GM18499 (cell line): ENCODE measurements at regions not wholly inside any gene's neighbourhood (a gene's known extent, or its start where the extent isn't known, plus 50 kb on each side); places are given as distances from the start of the nearest gene placed in this dataset.
"Not testable (repeated sequence)": the region's sequence is repeated elsewhere in the genome, so short reads cannot be mapped to it uniquely, and the experiment has no call there.

ENCODE experiments used
- ATAC-seq: cut with Tn5 transposase; IDR thresholded peaks from one replicate; pipeline ENCODE4 v1.9.1; 2021; ENCODE audit warnings: moderate number of reproducible peaks; ENCODE audit not compliant: insufficient read depth, unreplicated experiment

DNA sequence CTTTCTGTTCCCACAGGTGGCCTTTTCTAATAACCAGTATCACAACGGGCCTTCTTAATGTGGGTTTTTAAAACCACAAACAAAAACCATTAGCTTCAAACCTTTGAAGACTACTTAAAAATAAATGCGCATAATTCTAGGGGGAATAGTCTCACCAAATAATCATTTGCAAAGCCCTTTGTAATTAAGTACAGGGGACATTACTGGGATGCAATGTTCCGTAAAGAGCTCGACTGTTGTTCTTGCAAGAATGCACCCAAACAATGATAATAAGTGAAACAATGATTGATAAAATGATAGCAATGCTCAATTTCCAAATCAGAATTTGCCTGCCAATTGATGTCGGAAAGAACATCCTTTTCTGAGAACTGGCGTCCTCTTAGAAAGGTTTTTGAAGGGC, 589.1 kb upstream of the ADARB2 start:
- no peak for ATAC-seq

DNA sequence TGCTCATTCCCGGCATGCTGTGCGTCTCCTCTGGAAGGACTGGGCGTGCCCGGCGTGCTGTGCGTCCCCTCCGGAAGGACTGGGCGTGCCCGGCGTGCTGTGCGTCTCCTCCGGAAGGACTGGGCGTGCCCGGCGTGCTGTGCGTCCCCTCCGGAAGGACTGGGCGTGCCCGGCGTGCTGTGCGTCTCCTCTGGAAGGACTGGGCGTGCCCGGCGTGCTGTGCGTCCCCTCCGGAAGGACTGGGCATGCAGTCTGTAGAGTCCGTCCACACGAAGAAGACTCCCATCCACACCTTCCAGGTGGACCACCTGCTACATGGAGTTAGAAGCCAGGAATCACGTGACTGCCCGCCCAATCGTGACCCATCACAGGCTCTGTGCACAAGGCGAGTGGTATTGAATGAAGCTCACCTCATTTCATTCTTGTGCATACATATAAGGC, 577.7 kb upstream of the ADARB2 start:
- not testable (repeated sequence) for ATAC-seq

DNA sequence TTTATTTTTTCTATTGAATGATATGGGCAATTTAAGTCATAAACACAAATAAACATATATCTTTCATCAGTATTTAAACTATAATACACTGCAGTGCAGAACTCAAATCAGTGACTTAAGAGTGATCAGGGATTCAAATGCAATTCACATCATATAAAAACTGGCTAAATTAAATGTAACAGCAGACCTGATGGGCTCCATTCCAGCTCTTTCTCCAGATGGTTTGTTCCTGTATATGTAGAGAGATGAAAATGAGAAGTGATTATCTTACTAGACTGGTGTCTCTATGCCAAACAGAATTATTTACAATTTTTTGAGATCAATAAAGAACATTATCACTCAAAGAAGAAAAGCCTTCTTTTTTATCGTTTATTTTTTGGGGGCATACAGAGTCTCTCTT, 568.8 kb upstream of the ADARB2 start:
- no peak for ATAC-seq

DNA sequence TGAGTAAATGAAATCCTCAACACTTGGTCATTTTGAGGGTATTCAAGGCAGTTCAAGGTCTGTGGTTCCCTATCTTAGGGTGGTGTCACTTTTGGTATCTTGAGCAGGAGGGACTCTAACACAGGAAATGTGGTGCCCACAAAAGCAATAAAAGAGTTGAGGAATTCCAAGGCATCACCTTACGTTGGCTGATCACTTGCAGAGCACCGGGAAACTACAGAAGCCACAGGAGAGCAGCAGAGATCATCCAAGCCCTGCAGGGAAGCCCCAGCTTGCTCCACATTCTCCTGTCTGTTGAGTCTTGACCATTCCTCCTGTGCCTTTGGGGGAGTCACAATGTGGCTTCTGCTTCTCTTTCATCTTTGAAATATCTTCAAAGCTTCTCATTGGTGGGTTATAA, 565.8 kb upstream of the ADARB2 start:
- no peak for ATAC-seq

DNA sequence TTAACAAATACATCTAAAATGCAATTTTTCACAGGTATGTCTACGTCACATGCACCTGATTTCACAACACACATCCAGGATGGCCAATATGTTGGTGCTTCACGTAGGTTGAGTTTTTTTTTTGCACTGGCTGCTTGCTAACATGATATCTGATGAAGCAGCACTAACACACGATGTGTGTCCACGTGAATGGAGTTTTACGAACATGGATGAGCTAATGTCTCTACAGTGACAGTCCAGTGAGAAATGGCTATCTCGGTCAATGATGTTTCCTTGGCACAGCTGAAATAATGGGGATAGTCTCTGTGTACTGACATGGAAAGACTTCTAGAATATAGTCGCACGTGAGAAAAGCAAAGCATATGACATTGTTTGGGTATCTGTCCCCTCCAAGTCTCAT, 563.9 kb upstream of the ADARB2 start:
- no peak for ATAC-seq

DNA sequence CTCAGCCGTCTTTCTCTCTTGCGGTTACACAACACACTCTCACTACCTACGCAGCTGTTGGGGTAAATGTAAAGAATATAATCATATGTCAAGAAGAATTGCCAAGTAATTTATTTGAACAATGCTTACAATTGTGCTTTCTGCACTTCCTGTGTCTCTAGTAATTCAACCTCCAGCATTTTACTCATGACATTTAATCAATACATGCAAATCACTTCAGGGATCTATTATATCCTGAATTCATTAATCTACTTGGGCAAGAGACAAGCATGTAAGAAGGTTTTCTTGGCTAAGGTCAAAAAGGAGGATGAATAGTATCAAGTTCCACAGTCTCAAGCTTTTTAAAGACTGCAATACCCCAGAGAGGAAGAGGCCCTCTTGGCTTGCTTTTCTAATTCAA, 562.9 kb upstream of the ADARB2 start:
- no peak for ATAC-seq

DNA sequence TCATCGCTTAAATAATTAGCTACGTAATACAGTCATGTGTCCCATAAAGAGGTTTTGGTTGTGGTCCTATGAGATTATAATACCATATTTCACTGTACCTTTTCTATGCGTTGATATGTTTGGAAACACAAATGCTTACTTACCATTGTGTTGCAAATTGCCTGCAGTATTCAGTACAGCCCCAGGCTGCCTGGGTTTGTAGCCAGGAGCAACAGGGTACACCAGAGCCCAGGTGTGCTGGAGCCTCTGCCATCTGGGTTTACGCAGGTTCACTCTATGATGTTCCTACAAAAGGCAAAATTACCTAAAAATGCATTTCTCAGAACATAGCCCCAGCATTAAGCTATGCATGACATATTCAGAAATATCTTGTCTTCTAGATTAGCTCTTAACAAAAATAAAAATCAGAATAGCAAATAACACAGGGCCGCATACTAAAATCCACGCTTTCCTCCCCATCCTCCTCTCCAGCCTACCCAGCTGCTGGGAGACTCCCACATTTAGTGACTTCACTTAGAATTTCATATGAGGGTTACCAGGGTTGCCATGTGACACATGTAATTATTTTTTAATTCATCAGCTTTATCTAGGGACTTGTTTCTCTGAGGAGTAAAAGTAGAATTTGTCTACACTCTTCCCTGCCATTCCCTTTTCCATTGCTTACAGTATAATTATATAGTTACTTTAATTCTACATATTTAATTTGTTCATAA, 559.0 kb upstream of the ADARB2 start:
- no peak for ATAC-seq

DNA sequence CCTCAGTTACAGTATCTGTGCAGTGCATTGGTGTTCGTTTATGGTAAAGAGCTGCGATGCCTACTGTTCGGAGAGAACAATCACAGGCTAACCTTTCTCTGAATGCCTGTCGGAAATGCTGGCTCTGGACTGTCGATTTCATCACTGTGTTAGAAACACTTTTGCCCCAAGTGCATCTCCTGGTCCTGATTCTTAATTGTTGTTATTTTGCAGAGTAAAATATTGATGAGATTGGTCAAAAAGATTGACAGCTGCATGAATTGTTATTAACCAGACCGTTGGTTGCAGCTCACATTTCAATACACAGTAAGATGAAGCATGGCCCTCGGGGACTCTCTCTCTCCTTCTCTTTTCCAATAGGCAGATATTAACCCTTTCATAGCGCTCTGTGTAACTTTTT, 557.4 kb upstream of the ADARB2 start:
- no peak for ATAC-seq

DNA sequence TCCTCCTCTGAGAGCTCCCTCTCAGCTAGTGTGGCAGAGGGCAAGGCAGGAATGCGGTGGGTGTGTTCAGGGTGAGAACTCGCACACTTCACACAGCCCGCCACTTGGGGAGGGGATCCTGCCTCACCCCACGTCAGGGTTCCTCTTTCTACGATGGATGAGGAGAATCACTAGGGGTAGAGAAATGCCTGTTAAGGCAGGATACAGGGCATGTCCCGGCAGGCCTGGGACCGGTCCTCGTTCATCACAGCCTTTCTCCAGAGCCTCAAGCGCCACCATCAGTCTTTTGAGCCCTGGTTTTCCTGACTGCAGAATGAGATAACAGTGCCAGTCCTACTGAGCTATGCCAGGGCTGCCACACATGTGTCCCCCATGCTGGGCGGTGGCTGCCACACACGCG, 546.7 kb upstream of the ADARB2 start:
- no peak for ATAC-seq

DNA sequence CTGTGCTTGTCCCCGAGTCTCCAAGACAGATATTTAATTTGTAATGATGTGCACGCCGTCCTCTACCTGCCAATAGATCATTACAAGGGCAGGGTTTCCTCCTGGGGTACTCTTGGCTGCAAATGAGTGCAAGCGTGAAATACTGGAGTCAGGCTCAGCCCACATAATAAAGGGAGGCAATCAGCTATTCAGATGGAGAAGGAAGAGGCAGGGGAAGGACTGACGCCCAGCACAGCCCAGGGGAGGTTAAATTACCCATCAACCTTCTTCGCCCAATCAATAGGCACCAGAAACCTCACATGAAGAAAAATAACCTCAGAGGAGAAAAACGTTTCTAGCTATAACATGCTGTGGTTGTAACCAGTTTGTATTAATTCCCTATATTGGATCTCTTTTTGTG, 544.9 kb upstream of the ADARB2 start:
- ATAC-seq, result no peak

DNA sequence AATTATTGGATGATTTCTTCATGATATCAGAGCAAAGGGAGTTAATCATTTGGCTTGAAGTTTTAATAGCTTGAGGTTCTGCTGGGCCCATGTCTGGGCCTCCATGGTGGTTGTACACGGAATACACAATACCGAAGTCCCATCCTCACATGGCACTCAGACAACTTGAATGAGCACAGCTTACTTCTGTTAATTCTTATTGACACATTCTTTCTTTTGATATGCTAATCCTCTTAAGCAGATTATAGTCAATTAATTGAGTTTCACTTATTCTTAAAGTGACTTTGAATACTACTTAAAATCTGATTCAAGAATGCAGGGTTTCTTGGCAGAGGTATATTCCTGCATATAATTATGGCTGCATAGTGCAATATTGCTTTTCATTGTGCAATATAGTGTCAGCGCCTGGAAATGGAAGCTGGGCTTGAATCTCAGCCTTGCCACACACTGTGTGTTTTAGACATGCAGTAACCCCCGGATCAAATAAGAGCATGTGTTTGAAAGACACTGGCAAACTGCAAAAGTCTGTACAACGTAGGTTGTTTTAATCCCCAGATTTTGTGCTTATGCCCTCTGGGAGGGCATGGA, 543.5 kb upstream of the ADARB2 start:
- no peak for ATAC-seq

DNA sequence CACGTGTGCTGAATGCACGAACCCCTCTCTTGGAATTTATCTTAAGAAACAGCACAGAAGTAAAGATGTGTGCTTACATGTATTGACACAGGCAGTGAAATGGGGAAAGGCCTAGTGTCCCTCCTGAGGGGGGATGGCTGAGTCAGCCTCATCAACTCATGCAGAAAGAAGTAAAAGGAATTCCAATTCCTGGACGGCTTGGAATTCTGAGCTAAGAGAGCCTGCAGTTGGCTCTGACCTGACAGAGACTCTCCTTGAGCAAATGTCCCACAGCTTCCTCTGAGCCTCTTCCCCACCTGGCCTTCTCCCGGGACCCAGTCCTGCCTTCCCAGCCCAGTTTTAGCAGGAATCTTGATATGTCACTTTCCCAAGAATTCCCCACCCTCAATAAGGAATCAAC, 542.4 kb upstream of the ADARB2 start:
- ATAC-seq, result no peak

DNA sequence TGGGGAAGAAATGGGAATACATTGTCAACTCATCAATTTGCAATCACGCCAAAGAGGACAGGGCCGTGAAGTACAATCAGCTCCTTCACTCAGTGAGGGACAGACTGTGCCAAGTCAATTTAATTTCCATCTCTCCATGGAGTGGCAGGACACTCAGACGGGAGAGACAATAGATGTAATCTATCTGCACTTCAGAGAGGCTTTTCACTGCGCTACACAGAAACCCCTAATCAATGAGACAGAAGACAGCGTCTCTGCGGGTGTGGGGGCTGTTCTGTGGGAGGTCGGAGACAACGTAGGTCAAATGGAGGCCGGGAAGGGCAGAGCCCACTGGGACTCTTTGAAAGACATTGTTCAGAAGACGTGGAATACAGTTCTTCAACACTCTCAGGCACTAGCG, 541.0 kb upstream of the ADARB2 start:
- no peak for ATAC-seq

DNA sequence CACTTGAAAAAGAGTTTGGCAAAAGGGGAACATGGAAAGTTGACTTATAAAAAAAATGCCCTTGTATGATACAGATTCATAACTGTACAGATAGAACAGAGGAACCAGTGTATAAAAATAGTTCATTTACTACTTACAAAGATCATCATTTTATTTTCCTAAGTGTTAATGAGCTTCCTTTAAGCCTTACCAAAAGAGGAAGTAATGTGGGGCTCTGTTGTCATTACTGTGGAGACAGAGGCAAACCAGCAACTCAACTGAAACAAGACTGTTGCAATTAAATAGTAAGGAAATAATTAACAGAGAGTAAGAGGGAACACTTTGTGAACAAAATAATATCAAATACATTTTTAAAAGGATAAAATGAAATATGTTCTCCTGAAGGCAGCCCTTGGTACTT, 526.2 kb upstream of the ADARB2 start:
- no peak for ATAC-seq

DNA sequence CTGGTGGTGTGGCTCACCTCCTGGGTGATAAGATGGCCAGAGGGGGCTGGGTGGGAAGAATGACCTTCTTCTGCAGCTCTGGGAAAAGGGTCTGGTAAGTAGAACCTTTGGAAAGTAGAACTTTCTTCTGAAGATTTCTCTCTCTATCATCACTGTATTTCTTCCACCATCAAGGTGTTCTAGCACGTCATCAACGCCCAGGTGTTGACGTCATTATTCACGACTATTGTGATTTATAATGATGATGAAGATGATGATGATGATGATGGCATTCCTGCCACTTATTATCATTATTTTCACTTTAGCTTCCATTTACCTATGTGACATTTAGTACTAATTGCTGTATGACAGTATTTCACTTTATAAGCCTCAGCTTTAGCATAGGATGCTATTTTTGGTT, 525.6 kb upstream of the ADARB2 start:
- ATAC-seq, result no peak

DNA sequence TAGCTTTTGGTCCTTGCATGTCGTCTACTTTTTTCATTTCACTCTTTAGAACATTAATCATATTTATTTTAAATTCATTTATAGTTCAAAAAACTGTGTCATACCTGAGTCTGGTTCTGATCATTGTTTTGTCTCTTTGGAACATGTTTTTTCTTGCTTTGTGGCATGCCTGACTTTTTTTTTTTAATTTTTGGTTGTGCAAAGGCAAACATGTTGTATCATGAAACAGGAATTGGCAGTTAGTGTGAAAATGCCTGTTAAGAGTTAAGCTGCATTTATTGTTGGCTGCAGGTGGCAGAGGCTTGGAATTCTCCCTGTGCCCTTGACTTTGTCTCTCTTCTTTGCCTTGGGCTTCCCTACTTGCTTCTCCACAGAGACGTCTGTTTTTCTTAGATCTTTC, 525.0 kb upstream of the ADARB2 start:
- no peak for ATAC-seq

DNA sequence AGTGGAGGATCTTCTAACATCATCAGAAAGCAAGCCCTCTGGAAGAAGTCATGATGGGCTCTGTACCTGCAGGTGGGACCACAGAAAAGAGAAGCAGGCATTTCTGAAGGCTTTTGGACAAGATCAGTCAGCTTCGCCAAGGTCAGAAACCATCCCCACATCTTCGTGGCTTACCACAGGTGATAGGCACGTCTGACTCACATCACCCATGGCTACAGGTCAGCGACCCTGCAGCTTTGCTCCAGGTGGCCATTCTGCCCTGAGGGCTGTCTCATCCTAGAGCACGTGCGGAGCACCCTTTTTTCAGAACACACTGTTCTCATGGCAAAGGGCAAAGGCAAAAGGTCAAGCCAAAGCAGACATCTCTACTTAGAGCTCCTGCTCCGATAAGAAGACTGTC, 518.9 kb upstream of the ADARB2 start:
- no peak for ATAC-seq

DNA sequence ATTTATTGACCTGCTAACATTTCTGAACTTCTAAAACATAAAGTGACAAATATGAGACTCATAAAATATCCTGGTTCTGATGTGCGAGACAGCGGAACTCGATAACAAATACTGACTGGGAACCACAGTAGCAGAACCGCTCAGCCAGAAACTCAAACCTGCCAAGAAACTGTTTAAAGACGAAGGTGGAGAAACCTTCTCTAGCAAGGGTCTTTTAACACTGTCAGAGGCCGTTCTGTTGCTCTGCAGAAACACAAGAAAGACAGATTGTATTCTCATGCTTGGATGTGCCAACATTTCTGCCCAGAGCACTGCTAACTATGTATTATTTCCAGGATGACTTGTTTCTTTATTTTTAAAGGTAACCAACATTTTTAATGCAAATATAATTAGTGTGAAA, 514.8 kb upstream of the ADARB2 start:
- no peak for ATAC-seq

DNA sequence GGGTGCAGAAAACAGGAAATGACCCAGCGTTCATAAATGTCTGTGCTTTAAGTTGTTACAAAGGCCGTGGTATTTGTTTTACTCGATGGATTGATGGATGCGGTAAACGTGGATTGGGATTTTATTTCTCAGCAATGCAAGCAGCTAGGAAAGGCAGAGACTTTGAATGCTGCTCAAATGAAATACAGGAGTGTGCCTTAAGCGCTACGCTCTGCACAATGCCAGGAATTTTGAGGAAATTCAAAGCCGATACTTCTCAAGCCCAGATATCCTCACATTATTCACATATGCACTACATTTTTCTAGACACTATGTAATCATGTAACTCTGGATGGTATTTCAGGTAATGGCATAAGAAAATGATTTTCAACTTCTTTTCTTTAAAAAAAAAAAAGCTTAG, 514.3 kb upstream of the ADARB2 start:
- ATAC-seq, result no peak

DNA sequence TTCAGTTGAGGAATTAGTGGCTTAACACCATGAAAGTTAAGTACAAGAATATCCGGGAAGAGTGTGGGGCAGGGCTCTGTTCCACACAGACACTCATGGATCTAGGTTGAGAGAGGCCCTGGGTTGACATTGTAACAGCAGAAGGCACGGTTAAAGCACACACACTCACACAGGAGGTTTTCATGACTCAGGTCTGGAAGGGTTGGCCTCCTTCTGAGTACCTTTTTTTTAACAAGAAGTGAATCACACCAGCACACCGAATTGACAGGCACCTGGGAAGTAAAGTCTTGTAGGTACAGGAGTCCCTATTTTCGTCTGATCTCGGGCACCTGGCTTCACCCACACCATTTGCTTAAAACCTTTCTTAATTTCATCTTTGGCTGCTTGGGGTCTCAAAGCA, 509.4 kb upstream of the ADARB2 start:
- no peak for ATAC-seq

DNA sequence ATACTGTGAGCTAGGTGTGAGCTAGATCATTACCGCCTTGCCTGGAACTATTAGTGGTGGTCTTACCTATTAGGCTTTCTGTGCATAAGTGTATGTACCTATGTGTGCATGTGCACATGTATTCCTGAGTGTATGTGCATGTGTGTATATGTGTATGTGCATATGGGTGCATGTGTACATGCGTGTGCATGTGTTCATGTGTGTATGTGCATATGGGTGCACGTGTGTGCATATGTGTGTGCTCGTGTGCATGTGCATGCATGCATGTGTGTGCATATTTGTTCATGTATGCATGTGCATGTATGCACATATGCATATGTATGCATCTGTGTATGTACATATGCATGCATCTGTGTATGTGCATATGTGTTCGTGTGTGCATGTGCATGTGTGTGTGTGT, 508.3 kb upstream of the ADARB2 start:
- ATAC-seq, result no peak

DNA sequence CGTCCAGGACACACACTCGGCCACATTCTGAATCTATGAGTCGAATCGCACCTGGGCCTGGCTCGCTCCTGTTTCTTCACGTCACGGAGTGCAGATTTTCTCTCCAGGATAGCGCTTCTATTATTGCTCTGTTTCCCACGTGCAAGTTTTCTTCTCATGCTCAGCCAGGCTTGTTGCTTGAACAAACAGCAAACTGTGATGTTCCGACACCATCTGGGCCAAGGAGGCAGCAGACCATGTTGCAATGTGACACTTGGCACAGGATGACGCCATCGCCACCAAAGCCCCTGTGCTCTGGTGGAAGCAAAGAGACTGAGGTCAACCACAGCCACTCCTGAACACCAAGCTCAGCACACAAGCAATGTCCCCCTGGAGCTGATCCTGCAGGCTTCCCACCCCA, 507.1 kb upstream of the ADARB2 start:
- ATAC-seq, result no peak
